ENCODE measurements at regions not wholly inside any gene's neighbourhood (a gene's known extent, or its start where the extent isn't known, plus 50 kb on each side); places are given as distances from the start of the nearest gene placed in this dataset.
"Not testable (repeated sequence)": the region's sequence is repeated elsewhere in the genome, so short reads cannot be mapped to it uniquely, and the experiment has no call there.

DNA sequence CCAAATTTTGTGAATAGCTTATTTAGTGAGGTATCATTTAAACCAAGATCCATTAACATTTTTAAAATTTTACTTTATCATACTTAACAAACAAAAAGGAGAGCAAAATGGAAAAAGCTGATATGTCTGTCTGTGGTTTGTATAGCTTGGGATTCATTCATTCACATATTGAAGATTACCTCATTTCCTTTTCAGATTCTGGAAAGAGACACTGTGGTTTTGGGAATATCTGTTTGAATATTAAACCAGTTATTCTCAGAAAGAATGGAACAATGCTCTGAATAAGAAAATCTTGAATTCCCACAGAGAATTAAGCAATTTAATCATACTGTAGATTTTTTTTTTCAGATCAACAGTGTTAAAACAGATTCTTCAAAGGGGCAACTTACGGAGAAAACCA lies 93.8 kb upstream of the PRDX6 start:
- H3K27ac Mint-ChIP-seq (ENCODE audit: unreplicated experiment) = no peak overlapping the region
- DNase-seq (ENCODE audit: extremely low spot score, unreplicated experiment) = no peak
- no peaks in the 10 kb centered on the region for H3K27me3 Mint-ChIP-seq (ENCODE audit: unreplicated experiment)
- TF ChIP-seq CTCF (IDR thresholded peaks at IDR 0.05) = no peak
- no peak overlapping the region for H3K4me3 Mint-ChIP-seq (ENCODE audit: unreplicated experiment)
- no peaks in the 10 kb centered on the region for H3K4me1 Mint-ChIP-seq (ENCODE audit: unreplicated experiment)
- no peaks in the 10 kb centered on the region for H3K36me3 Mint-ChIP-seq (ENCODE audit: unreplicated experiment)
- H3K9me3 Mint-ChIP-seq (ENCODE audit: unreplicated experiment) = no peaks in the 10 kb centered on the region

- peak; percentile 7 for DNase-seq (ENCODE audit: extremely low spot score, unreplicated experiment)
- TF ChIP-seq CTCF (IDR thresholded peaks at IDR 0.05) = no peak
- Mint-ChIP-seq H3K4me1 (ENCODE audit: unreplicated experiment) (peaks cover 4% of the 10 kb centered on the region), H3K27ac (ENCODE audit: unreplicated experiment) (no peak overlapping the region), H3K36me3 (ENCODE audit: unreplicated experiment) (no peaks in the 10 kb centered on the region), H3K9me3 (ENCODE audit: unreplicated experiment) (no peaks in the 10 kb centered on the region), H3K27me3 (ENCODE audit: unreplicated experiment) (no peaks in the 10 kb centered on the region), H3K4me3 (ENCODE audit: unreplicated experiment) (no peak overlapping the region)
Observed at GRCh38 chr1:173388352-173388751, 88.8 kb upstream of the PRDX6 start.

DNA sequence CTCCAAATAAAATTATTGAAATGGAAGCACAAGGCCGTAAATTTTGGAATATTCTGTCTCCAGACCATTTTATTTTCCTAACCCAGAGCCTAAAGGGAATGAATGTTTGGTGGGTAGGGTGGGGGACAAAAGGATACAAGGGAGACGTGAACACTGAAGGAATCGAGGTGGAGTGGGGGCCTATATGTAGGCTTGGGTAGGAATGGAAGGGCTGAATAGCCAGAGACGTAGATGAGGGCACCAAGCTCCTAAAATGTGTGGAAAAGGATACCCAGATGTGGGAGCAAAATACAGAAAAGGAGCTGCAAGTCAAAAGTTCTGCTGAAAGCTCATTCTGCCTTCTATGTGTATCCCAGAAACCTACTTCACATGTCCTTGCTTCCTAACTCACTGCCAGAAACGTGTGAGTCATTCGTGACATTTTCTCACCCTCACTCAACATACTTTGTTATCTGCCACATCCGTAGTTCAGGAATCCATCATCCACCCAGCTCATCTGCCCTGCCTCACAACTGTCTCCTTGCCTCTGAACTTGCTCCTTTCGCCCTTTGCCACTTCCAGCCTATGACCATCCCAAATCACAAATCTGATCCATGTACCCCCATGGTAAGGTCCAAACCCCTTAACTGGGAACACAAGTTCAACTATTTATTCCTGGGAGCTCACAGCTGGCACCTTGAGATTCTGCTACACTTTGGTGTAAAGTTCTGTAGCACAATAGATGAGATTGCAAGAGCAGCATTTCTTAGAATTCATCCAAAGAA lies 84.1 kb upstream of the PRDX6 start:
- Mint-ChIP-seq H3K4me1 (ENCODE audit: unreplicated experiment) (peaks cover 5% of the 10 kb centered on the region), H3K9me3 (ENCODE audit: unreplicated experiment) (no peaks in the 10 kb centered on the region), H3K27me3 (ENCODE audit: unreplicated experiment) (no peaks in the 10 kb centered on the region), H3K36me3 (ENCODE audit: unreplicated experiment) (no peaks in the 10 kb centered on the region), H3K27ac (ENCODE audit: unreplicated experiment) (no peak overlapping the region), H3K4me3 (ENCODE audit: unreplicated experiment) (no peak overlapping the region)
- no peak for TF ChIP-seq CTCF (IDR thresholded peaks at IDR 0.05)
- no peak for DNase-seq (ENCODE audit: extremely low spot score, unreplicated experiment)

DNA sequence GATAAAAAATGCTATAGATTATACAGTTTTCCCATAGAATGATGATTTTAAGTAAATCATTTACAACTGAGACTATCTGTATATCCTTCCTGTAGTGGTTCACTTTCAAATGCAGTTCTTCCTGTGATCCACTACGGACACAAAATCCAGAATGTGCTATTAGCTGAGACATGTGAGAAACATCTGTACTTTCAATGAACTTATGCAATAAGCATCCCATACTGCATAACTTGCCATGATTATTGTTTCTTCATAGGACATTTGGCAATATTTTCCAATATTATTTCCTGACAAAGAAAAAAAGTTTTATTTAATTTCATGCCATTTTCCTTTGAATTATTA lies 83.5 kb upstream of the PRDX6 start:
- Mint-ChIP-seq H3K27ac (ENCODE audit: unreplicated experiment) (no peak overlapping the region), H3K27me3 (ENCODE audit: unreplicated experiment) (no peaks in the 10 kb centered on the region), H3K4me1 (ENCODE audit: unreplicated experiment) (peaks cover 5% of the 10 kb centered on the region), H3K36me3 (ENCODE audit: unreplicated experiment) (no peaks in the 10 kb centered on the region), H3K9me3 (ENCODE audit: unreplicated experiment) (no peaks in the 10 kb centered on the region), H3K4me3 (ENCODE audit: unreplicated experiment) (no peak overlapping the region)
- TF ChIP-seq CTCF (IDR thresholded peaks at IDR 0.05) = no peak
- no peak for DNase-seq (ENCODE audit: extremely low spot score, unreplicated experiment)

DNA sequence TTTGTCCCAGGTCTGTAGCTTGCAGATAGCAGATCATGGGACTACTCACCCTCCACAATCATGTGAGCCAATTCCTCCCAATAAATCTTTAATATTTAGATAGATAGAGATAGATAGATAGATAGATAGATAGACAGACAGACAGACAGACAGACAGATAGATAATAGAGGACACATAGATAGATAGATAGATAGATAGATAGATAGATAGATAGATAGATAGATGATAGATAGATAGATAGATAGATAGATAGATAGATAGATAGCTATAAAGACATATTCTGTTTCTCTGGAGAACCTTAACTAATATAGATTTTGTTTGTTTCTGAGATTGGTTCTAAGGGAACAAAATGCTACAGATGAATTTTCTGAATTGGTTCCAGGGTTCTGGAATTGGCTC lies 82.3 kb upstream of the PRDX6 start:
- H3K27ac Mint-ChIP-seq (ENCODE audit: unreplicated experiment); DNase-seq (ENCODE audit: extremely low spot score, unreplicated experiment); H3K27me3 Mint-ChIP-seq (ENCODE audit: unreplicated experiment); H3K4me1 Mint-ChIP-seq (ENCODE audit: unreplicated experiment); H3K36me3 Mint-ChIP-seq (ENCODE audit: unreplicated experiment); H3K4me3 Mint-ChIP-seq (ENCODE audit: unreplicated experiment); H3K9me3 Mint-ChIP-seq (ENCODE audit: unreplicated experiment): not testable (repeated sequence)

DNA sequence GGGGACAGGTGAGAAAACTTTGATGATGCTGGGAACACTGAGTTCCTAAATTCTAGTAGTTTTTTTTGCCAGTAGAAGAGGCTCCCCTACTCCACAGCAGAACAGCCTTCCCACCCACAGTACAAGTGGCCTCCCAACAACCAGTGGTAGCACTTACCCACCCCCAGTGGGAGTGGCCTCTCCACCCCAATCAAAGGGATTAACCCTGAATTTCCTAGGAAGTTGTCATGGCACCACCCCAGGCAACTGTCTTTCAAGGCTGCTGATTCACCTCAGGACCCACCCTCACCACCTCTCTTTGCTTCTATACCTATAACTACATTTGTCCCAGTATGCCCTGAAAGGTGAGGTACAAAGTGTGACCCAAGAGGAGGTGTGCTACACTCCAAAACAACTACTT lies 81.4 kb upstream of the PRDX6 start:
- H3K27me3 Mint-ChIP-seq (ENCODE audit: unreplicated experiment) = no peaks in the 10 kb centered on the region
- H3K4me1 Mint-ChIP-seq (ENCODE audit: unreplicated experiment) = peaks cover 5% of the 10 kb centered on the region
- H3K4me3 Mint-ChIP-seq (ENCODE audit: unreplicated experiment) = no peak overlapping the region
- DNase-seq (ENCODE audit: extremely low spot score, unreplicated experiment) = no peak
- no peak for TF ChIP-seq CTCF (IDR thresholded peaks at IDR 0.05)
- H3K36me3 Mint-ChIP-seq (ENCODE audit: unreplicated experiment) = no peaks in the 10 kb centered on the region
- no peak overlapping the region for H3K27ac Mint-ChIP-seq (ENCODE audit: unreplicated experiment)
- no peaks in the 10 kb centered on the region for H3K9me3 Mint-ChIP-seq (ENCODE audit: unreplicated experiment)
